AG09309 (cell line): ENCODE measurements at regions not wholly inside any gene's neighbourhood (a gene's known extent, or its start where the extent isn't known, plus 50 kb on each side); places are given as distances from the start of the nearest gene placed in this dataset.

Experiments
- DNase-seq: peaks from one replicate; pipeline ENCODE4 v3.0.0-alpha.2; 2010; ENCODE audit warnings: low read depth
- H3K4me3 ChIP-seq: 2 replicates; pipeline ENCODE4 v1.5.1; 2011; ENCODE audit warnings: mild to moderate bottlenecking, low read depth, low read length, moderate library complexity; ENCODE audit not compliant: control insufficient read depth
- TF ChIP-seq, protein P1 (sequence below): IDR thresholded peaks from 2 replicates; pipeline ENCODE4 v1.5.1; 2011; ENCODE audit warnings: mild to moderate bottlenecking, low read depth, low read length, inconsistent platforms; ENCODE audit not compliant: insufficient read depth, control insufficient read depth; ENCODE audit errors: missing control alignments

DNA sequence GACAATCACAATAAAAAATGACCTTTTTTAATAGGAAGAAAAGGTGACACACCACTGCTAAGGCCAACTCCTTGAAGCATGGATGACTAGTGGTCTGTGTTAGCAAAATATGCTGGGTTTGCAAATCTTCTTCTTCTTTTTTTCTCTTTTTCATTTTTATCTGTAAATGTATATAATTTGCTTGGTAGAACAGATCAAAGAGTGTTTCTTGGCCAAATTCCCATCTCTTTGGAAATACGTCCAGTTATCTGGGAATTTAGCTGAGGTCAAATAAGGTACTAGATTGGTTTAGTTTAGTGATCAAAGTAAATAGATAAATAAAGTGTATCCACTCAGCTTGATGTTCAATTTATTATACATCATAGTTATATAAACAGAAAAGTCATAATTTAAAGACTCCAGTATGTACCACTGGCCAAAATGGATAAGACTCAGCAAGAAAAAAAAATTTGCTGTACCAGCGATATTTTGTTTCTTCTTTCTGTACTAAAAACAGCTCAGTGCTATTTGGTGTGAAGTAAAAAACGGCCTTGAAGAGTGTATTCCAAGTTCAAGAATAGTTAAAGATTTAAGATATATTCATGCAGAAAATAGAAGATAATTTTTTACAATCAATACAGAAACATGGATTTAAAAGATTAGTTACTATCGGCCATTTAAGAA, 738.6 kb upstream of the PIK3C3 start:
- no peak overlapping the region for H3K4me3 ChIP-seq
- DNase-seq: no peak
- TF ChIP-seq, protein P1, sequence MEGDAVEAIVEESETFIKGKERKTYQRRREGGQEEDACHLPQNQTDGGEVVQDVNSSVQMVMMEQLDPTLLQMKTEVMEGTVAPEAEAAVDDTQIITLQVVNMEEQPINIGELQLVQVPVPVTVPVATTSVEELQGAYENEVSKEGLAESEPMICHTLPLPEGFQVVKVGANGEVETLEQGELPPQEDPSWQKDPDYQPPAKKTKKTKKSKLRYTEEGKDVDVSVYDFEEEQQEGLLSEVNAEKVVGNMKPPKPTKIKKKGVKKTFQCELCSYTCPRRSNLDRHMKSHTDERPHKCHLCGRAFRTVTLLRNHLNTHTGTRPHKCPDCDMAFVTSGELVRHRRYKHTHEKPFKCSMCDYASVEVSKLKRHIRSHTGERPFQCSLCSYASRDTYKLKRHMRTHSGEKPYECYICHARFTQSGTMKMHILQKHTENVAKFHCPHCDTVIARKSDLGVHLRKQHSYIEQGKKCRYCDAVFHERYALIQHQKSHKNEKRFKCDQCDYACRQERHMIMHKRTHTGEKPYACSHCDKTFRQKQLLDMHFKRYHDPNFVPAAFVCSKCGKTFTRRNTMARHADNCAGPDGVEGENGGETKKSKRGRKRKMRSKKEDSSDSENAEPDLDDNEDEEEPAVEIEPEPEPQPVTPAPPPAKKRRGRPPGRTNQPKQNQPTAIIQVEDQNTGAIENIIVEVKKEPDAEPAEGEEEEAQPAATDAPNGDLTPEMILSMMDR: no peak

- TF ChIP-seq, protein P1: no peak
- DNase-seq: no peak
- H3K4me3 ChIP-seq: no peak overlapping the region
These were observed 747.3 kb upstream of the PIK3C3 start for GRCh38 chr18:41207706-41208105.

- no peak for DNase-seq
- no peak overlapping the region for H3K4me3 ChIP-seq
- TF ChIP-seq, protein P1: no peak
These were observed 748.6 kb upstream of the PIK3C3 start for GRCh38 chr18:41206341-41206830.

GRCh38 chr18:41199212-41199611, 755.8 kb upstream of the PIK3C3 start:
- TF ChIP-seq, protein P1: no peak
- H3K4me3 ChIP-seq: no peak overlapping the region
- no peak for DNase-seq

DNA sequence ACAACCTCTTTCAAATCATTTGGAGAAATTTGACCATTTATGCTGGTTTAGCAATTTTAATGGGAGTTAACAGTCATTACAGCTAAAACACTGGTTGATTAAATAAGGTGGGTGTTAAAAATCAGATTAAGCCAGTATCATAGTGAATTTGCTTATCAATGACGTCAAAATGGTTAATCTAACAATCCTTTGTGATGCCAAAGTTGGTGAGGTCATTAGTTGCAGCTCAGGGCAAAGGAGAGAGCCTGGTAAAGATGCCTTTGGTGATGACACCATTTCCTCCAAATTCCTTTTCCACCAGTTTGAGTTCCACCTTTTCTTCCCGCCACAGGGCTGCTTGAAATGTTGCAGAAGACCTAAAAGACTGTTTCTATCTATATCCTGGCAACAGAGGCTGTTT, 757.1 kb upstream of the PIK3C3 start:
- TF ChIP-seq, protein P1: no peak
- no peak overlapping the region for H3K4me3 ChIP-seq
- DNase-seq: no peak

DNA sequence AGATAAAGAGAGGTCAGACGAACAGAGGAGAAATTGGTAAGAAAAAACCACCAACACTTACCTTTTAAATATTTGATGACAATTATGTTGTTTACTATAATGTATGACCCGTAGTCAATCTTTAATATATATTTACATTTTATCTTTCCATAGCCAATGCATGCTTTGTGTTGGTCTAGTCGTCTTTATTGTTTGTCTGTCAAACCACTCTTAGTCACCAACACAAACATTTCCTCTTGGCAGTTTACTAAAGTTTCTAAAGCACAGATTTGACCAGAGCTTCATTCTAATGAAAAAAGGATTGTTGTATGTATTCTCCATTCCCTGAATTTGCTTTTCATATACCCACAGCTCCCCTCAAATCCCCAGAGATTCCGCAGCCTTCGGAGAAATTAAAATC, 784.7 kb upstream of the PIK3C3 start:
- no peak for DNase-seq
- no peak overlapping the region for H3K4me3 ChIP-seq
- TF ChIP-seq, protein P1: no peak
